Keratinocyte (primary cell): ENCODE measurements at regions not wholly inside any gene's neighbourhood (a gene's known extent, or its start where the extent isn't known, plus 50 kb on each side); places are given as distances from the start of the nearest gene placed in this dataset.

Source experiments
- CTCF ChIP-seq, 3 experiments: IDR thresholded peaks in 1 of 3; conservative IDR thresholded peaks in 1 of 3; optimal IDR thresholded peaks in 1 of 3; 2 replicates in 2 of 3; 3 replicates in 1 of 3; pipeline versions ENCODE3 to v1.5.1; 2011; ENCODE audit warnings: low read length in 3 of 3, mild to moderate bottlenecking in 3 of 3, moderate library complexity in 2 of 3, control low read depth in 1 of 3, inconsistent platforms in 1 of 3; ENCODE audit not compliant: insufficient read depth in 2 of 3; ENCODE audit errors: extremely low read depth in 1 of 3
- EZH2 ChIP-seq: IDR thresholded peaks from one replicate; pipeline ENCODE4 v1.6.1; 2012; ENCODE audit warnings: inconsistent platforms, mild to moderate bottlenecking, low read length, moderate library complexity

GRCh38 chr2:8462899-8463648 lies 218.8 kb upstream of the ID2 start:
- no peak for TF ChIP-seq EZH2
- TF ChIP-seq CTCF (optimal IDR thresholded peaks at IDR 0.05 in 1 of 3, IDR thresholded peaks at IDR 0.05 in 1 of 3, conservative IDR thresholded peaks at IDR 0.05 in 1 of 3; ENCODE audit: extremely low read depth in 1 of 3, insufficient read depth in 2 of 3, low read length in 3 of 3): no peak
